ENCODE measurements at regions not wholly inside any gene's neighbourhood (a gene's known extent, or its start where the extent isn't known, plus 50 kb on each side); places are given as distances from the start of the nearest gene placed in this dataset.
"Not testable (repeated sequence)": the region's sequence is repeated elsewhere in the genome, so short reads cannot be mapped to it uniquely, and the experiment has no call there.

GRCh38 chr7:142602183-142602582, 147.1 kb upstream of the PRSS1 start:
- DNase-seq: no peak

GRCh38 chr7:142598297-142598696, 151.0 kb upstream of the PRSS1 start:
- no peak for DNase-seq

- DNase-seq: no peak
Measured at GRCh38 chr7:142597547-142597946, 151.7 kb upstream of the PRSS1 start.

- no peak for DNase-seq
Measured at GRCh38 chr7:142595816-142596516, 153.3 kb upstream of the PRSS1 start.

GRCh38 chr7:142594078-142594477, 155.2 kb upstream of the PRSS1 start:
- no peak for DNase-seq

GRCh38 chr7:142593106-142593505, 156.2 kb upstream of the PRSS1 start:
- DNase-seq: no peak

- DNase-seq: no peak
Measured at GRCh38 chr7:142592664-142593063, 156.6 kb upstream of the PRSS1 start.

- DNase-seq: no peak
Measured at GRCh38 chr7:142592231-142592630, 157.0 kb upstream of the PRSS1 start.

- no peak for DNase-seq
Measured at GRCh38 chr7:142590830-142591457, 158.3 kb upstream of the PRSS1 start.

GRCh38 chr7:142590077-142590476, 159.2 kb upstream of the PRSS1 start:
- DNase-seq: no peak

- DNase-seq: no peak
Measured at GRCh38 chr7:142587578-142588191, 161.6 kb upstream of the PRSS1 start.

- DNase-seq: no peak
Measured at GRCh38 chr7:142586611-142587010, 162.7 kb upstream of the PRSS1 start.

- DNase-seq: no peak
Measured at GRCh38 chr7:142585425-142585824, 163.8 kb upstream of the PRSS1 start.

- no peak for DNase-seq
Measured at GRCh38 chr7:142584765-142585164, 164.5 kb upstream of the PRSS1 start.

GRCh38 chr7:142583446-142583845, 165.8 kb upstream of the PRSS1 start:
- DNase-seq: peak; percentile 12 to 14

- no peak for DNase-seq
Measured at GRCh38 chr7:142582351-142582750, 166.9 kb upstream of the PRSS1 start.

- peak in 1 of 2 donors; percentile 2 for DNase-seq
Measured at GRCh38 chr7:142581341-142581740, 167.9 kb upstream of the PRSS1 start.

- no peak for DNase-seq
Measured at GRCh38 chr7:142579946-142580345, 169.3 kb upstream of the PRSS1 start.

GRCh38 chr7:142575351-142575750, 173.9 kb upstream of the PRSS1 start:
- DNase-seq: not testable (repeated sequence)

- no peak for DNase-seq
Measured at GRCh38 chr7:142571581-142571980, 177.7 kb upstream of the PRSS1 start.

GRCh38 chr7:142569851-142570250, 179.4 kb upstream of the PRSS1 start:
- DNase-seq: no peak

GRCh38 chr7:142568435-142569097, 180.7 kb upstream of the PRSS1 start:
- DNase-seq: no peak

- no peak for DNase-seq
Measured at GRCh38 chr7:142567201-142568075, 181.8 kb upstream of the PRSS1 start.
